TTC549 (cell line): ENCODE measurements at regions not wholly inside any gene's neighbourhood (a gene's known extent, or its start where the extent isn't known, plus 50 kb on each side); places are given as distances from the start of the nearest gene placed in this dataset.
"Not testable (repeated sequence)": the region's sequence is repeated elsewhere in the genome, so short reads cannot be mapped to it uniquely, and the experiment has no call there.

Experiments used
- FAIRE-seq: peaks from 2 replicates; lab custom pipeline; 2012; peaks lifted over from hg19 to GRCh38; lab: Jason Lieb, UNC

GRCh38 chr16:87135246-87136030 lies 181.8 kb downstream of the C16orf95 start:
- no peak for FAIRE-seq

DNA sequence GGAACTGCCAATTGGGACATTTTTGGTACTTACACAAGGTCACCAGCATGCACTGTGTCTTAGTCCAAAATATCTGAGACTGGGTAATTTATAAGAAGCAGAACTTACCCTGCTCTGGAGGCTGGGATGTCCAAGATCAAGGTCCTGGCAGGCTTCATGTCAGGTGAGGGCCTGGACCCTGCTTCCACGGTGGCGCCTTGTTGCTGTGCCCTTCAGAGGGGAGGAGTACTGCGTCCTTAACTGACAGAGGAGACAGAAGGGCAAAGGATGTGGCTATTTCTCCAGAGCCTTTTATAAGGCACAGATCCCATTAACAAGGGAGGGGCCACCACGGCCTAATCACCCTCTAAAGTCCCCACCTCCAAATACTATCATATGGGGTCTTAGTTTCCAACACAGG lies 178.9 kb downstream of the C16orf95 start:
- FAIRE-seq = no peak

DNA sequence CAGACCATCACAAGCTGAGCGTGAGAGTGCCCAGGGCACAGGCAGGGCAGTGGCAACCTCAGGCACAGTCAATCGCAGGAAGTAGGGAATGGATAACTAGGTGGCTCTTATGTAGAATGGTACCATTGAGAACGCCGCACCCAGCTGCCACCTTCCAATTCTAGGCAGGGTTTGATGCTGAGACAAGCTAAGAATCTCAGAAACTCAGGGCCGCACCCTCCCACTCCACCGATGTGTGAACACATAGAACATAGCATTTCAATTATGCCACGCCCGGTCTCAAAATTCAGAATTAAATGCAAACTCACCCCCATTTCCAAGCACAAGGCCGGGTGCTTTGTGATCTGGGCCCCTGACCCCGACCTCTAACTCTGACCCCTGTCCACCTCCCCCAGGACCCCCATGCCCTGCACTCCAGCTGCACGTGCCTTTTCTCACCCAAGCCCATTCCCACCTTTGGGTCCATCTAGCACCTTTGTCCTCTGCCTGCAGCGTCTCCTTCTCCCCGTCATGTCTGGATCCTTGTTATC lies 178.4 kb downstream of the C16orf95 start:
- no peak for FAIRE-seq

GRCh38 chr16:87140211-87141200 lies 176.7 kb downstream of the C16orf95 start:
- no peak for FAIRE-seq

GRCh38 chr16:87141402-87141801 lies 175.8 kb downstream of the C16orf95 start:
- no peak for FAIRE-seq

DNA sequence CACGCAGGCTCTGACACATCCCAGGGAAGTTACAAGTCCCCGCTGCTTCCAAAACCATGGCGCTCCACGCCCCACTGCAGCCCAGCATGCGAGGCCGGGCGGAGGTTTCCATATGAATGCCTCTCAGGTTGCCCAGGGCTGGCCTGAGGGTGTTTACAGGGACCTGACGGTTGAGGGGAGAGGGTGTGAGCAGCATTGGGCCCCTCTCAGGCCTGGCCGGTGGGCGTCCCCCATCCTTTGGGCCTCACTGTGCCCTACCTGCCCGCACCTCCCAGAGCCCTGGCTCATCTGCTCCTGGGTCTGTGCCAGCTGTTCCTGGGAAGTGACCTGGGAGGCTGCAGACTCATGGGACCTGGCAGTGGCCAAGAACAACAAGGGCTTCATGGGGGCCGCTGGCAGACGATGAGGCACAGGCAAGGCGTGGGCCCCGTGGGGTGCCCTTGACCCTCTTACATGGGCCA lies 173.5 kb downstream of the C16orf95 start:
- no peak for FAIRE-seq

DNA sequence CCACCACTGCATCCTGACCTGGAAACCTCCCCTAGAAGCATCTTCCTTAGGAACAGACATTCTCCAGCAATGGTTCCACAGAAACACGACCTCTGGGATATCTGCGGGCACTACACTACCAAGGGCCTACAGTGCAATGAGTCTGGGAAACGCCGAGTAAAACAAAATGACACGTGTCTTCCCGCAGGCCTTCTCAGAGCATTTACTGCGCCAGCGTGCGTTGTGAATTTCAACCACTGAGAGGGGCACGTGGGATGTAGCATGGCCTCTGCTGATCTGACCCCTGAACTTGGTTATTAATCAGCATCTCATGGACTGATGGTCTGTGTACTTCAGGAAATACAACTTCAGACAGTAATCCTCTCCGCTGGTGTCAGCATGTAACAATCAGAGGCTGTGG lies 173.0 kb downstream of the C16orf95 start:
- FAIRE-seq = no peak

GRCh38 chr16:87145181-87146176 lies 171.7 kb downstream of the C16orf95 start:
- no peak for FAIRE-seq

GRCh38 chr16:87146676-87147075 lies 170.5 kb downstream of the C16orf95 start:
- FAIRE-seq = no peak

DNA sequence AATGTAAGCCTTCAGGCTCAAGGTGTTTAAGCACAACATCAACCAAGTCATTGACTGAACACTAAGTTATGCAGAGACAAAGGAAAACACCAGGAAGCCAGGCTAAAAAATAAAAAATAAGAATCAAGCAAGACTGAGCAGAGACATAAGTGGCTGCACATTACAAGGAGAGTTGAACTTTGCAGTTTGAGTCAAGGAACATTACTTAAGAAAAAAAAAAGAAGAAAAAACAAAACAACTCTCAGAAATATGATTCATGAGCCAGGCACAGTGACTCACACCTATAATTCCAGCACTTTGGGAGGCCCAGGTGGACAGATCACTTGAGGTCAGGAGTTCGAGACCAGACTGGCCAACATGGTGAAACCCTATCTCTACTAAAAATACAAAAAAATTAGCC lies 168.1 kb downstream of the C16orf95 start:
- no peak for FAIRE-seq

- no peak for FAIRE-seq
Observed at GRCh38 chr16:87150262-87150661, 166.9 kb downstream of the C16orf95 start.

- FAIRE-seq = no peak
Observed at GRCh38 chr16:87150681-87151280, 166.4 kb downstream of the C16orf95 start.

- no peak for FAIRE-seq
Observed at GRCh38 chr16:87152221-87152755, 164.9 kb downstream of the C16orf95 start.

DNA sequence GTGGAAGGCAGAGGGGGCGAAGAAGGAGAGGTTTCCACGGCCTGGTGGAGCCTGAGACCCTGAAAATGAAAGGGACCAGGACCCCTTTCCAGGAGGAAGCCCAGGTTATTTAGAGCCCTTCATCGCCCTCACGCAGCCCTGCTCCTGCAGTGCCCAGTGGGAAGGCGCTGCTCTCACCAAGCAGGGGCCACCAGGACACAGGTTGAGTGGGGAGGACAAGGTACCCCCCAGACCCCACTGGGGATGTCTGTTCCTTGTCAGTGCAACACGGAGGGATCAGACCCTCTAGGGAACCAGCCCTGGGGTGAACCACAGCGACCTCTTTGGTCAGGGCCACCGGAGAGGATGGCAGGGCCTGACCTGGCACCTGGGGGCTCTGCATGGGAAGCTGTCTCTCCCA lies 163.9 kb downstream of the C16orf95 start:
- no peak for FAIRE-seq

DNA sequence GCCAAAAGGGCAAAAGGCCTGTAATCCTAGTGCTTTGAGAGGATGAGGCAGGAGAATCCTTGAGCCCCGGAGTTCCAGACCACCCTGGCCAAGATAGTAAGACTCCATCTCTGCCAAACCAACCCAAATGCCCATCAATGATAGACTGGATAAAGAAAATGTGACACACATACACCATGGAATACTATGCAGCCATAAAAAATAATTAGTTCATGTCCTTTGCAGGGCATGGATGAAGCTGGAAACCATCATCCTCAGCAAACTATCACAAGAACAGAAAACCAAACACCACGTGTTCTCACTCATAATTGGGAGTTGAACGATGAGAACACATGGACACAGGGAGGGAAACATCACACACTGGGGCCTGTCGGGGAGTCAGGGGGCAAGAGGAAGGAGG lies 161.9 kb downstream of the C16orf95 start:
- FAIRE-seq = not testable (repeated sequence)

GRCh38 chr16:87156195-87156594 lies 161.0 kb downstream of the C16orf95 start:
- no peak for FAIRE-seq

- FAIRE-seq = no peak
Observed at GRCh38 chr16:87160234-87160636, 157.0 kb downstream of the C16orf95 start.

GRCh38 chr16:87160701-87161337 lies 156.4 kb downstream of the C16orf95 start:
- FAIRE-seq = no peak

- not testable (repeated sequence) for FAIRE-seq
Observed at GRCh38 chr16:87161410-87161809, 155.8 kb downstream of the C16orf95 start.
